Activated CD8-positive, alpha-beta memory T cell treated with anti-CD3 and anti-CD28 coated beads for 36 hours (primary cell): ENCODE measurements at regions not wholly inside any gene's neighbourhood (a gene's known extent, or its start where the extent isn't known, plus 50 kb on each side); places are given as distances from the start of the nearest gene placed in this dataset.

Experiments used
- CTCF ChIA-PET: fragments of 350-600 bp; sonication (Branson Sonifier 250); formaldehyde crosslinking; loops from one replicate; lab custom pipeline; 2021; ENCODE audit warnings: antibody characterized with exemption; lab: Charles Lee
- POLR2A ChIA-PET: fragments of 350-600 bp; sonication (Branson Sonifier 250); formaldehyde crosslinking; loops from one replicate; lab custom pipeline; 2021; ENCODE audit warnings: antibody characterized with exemption; lab: Charles Lee

DNA sequence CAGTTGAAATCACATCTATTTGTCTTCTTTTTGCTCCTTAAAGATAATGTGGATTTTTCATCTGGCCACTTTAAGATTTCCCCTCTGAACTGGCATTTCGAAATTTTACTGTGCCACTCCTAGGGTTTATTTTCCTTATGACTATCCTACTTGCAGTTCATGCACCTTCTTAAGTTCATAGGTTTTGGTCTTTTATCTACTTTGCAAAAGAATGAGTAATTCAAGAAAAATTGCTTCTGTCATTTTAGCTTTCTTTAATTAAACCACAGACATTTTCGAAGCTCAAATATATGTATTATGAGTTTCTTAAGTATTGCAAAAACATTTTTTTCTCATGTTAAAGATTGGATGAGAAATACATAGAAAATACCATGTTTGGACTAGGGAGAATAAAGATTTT, 1244.8 kb upstream of the TMPRSS15 start:
- POLR2A ChIA-PET = no interaction called here
- CTCF ChIA-PET = no interaction called here

- POLR2A ChIA-PET = no interaction called here
- CTCF ChIA-PET = no interaction called here
Observed at GRCh38 chr21:19683492-19683891, 1279.9 kb upstream of the TMPRSS15 start.

DNA sequence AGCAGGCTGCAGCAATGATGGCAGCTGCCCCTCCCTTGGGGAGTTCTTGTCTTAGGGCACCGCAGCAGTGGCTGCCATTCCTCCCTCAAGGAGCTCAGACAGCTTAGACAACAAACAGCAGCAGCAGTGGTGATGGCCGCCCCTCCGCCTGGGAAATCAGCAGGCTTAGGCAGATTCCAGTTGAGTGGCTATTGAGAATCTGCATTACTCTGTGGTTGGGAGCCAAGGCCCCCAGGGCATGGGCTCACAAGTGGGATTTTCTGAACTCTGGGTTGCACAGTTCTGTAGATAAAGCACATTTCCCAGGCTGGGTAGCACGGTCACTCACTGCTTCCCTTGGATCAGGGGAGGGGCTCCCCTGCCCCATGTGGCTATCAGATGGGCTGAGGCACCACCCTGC, 1280.7 kb upstream of the TMPRSS15 start:
- ChIA-PET CTCF (no interaction called here), POLR2A (no interaction called here)

- CTCF ChIA-PET = no interaction called here
- POLR2A ChIA-PET = no interaction called here
Observed at GRCh38 chr21:19692231-19692630, 1288.6 kb upstream of the TMPRSS15 start.

DNA sequence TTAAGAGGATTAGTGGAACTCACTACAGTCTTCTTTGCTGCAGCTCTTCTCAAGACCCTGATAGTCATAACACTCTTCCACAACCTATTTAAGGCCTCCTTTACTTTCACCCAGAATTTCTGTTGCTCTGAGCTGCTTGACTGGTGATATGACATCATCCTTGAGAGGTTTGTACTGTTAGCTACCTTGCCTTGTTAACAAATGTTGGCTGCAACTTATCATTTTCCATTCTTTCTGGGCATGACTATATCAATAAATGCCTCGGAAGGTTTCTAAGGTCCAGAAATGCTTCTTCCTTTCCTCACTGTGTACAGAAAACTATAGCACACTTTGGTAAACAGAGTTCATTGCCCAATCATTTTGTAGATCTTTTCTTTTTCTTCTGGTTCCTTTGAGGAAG, 1292.2 kb upstream of the TMPRSS15 start:
- ChIA-PET CTCF (no interaction called here), POLR2A (no interaction called here)

DNA sequence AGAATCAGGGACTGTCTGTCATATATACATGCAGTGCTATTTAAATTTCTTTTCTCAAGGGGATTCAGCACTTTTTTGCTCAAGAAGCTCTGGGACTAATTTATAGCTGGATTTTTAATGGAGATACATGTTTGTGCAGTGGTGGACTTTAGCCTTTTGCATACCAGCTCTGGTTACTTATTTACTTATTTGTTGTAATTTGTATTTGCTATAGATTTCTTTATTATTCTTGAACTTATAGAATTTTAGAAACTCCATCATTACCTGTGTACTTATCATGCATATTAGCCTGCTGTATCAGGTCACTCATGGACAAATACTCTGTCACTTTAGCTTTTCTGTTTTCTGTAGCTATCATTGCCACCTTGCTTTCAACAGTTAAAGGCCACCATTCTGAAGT, 1296.9 kb upstream of the TMPRSS15 start:
- ChIA-PET CTCF (no interaction called here), POLR2A (no interaction called here)

DNA sequence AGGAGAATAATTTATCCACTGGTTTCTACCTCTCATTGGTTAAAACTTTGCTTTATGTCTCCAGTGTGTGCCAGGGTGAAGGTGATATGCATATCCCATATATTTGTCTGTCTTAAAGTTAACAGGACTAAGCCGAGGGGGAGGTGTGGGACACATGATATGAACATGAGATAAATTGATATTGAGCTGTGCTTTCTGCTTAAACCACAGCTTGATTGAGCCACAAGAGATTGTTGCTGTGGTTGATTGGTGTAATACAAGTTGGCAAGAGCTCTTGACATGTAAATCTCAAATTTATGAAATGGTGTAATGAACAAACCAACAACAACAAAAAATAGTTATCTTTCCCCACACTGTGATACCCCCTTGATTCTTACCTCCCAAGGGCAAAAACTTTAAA, 1295.5 kb upstream of the NCAM2 start:
- ChIA-PET CTCF (interaction anchor here (0.7 kb wide), 1 partner anchor 12 kb away, joined by 3 read pairs; no protein-coding TSS in a partner anchor), POLR2A (no interaction called here)

- POLR2A ChIA-PET = no interaction called here
- CTCF ChIA-PET = no interaction called here
Observed at GRCh38 chr21:19704832-19705231, 1293.4 kb upstream of the NCAM2 start.

DNA sequence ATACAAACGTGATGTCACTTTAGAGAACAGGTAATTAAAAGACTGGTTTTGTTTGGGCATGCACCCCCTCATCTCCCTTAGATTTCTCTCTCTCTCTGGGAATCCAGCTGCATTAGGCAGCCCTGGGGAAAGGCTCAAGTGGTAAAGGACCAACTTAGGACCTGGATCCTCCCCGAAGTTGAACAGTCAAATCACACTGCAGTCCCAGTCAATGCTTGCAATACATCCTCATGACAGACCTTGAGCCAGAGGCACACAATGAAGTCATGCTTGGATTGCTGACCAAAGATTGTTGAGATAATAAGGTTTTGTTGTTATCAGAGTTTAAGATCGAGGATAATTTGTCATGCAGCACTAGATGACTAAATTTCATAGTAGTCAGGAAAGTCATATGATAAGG, 1285.8 kb upstream of the NCAM2 start:
- ChIA-PET CTCF (no interaction called here), POLR2A (no interaction called here)

- CTCF ChIA-PET = no interaction called here
- POLR2A ChIA-PET = no interaction called here
Observed at GRCh38 chr21:19713313-19713712, 1284.9 kb upstream of the NCAM2 start.

GRCh38 chr21:19724081-19724480, 1274.1 kb upstream of the NCAM2 start:
- POLR2A ChIA-PET = no interaction called here
- CTCF ChIA-PET = no interaction called here

DNA sequence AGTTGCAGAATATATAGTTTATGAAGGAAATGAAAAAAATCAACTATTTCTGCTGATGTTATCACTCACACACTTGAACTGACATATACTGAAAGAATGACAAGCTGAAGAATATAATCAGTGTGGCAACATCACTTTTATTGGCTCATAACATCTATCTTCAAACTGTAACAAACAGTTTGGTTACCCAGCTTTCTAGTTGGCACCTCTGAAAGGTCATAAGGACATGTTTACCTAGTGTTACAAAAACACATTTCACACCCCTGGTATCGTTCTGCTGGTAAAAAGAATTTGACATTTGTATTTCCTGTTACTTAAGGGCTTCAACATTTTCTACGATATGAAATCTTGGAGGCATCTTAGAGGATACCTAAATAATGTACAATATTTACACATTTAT, 1267.0 kb upstream of the NCAM2 start:
- ChIA-PET POLR2A (no interaction called here), CTCF (no interaction called here)

DNA sequence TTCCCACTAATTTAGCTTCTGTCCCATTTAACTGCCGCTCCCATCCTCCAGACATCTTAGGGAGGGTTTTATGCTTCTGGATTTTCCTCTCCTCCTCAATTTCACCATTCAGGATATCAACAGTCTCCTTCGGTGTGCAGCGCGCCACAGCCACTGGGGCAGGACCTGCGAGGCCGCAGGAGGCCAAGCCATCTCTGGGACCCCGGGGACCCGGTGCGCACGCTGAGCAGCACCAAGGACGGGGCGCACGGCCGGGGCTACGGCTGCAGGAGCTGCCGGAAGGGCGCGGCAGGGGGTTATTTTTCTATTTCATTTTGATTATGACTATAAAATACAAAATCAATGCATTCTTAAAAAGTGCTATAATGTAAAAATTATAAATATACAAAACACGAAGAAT, 1238.4 kb upstream of the NCAM2 start:
- CTCF ChIA-PET = no interaction called here
- POLR2A ChIA-PET = no interaction called here

DNA sequence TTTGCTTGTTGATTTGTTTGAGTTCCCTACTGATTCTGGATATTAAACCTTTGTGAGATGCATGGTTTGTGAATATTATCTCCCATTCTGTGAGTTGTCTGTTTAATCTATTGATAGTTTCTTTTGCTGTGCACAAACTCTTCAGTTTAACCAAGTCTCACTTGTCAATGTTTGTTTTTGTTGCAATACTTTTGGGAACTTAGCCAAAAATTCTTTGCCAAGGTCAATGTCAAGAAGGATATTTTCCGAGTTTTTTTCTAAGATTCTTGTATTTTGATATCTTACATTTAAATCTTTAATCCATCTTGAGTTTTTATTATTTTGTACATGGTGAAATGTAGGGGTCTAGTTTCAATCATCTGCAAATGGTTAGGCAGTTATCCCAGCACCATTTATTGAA, 1230.7 kb upstream of the NCAM2 start:
- ChIA-PET CTCF (no interaction called here), POLR2A (no interaction called here)

- ChIA-PET CTCF (no interaction called here), POLR2A (no interaction called here)
Observed at GRCh38 chr21:19771881-19772280, 1226.3 kb upstream of the NCAM2 start.

- POLR2A ChIA-PET = no interaction called here
- CTCF ChIA-PET = no interaction called here
Observed at GRCh38 chr21:19776076-19776475, 1222.1 kb upstream of the NCAM2 start.

- CTCF ChIA-PET = no interaction called here
- POLR2A ChIA-PET = no interaction called here
Observed at GRCh38 chr21:19781881-19782652, 1216.1 kb upstream of the NCAM2 start.

- POLR2A ChIA-PET = no interaction called here
- CTCF ChIA-PET = no interaction called here
Observed at GRCh38 chr21:19785941-19786340, 1212.3 kb upstream of the NCAM2 start.

- ChIA-PET POLR2A (no interaction called here), CTCF (no interaction called here)
Observed at GRCh38 chr21:19792004-19792403, 1206.2 kb upstream of the NCAM2 start.

GRCh38 chr21:19807201-19807600, 1191.0 kb upstream of the NCAM2 start:
- ChIA-PET POLR2A (no interaction called here), CTCF (interaction anchor here (0.7 kb wide), 1 partner anchor 338 kb away, joined by 3 read pairs; no protein-coding TSS in a partner anchor)

- ChIA-PET POLR2A (no interaction called here), CTCF (no interaction called here)
Observed at GRCh38 chr21:19810779-19811178, 1187.4 kb upstream of the NCAM2 start.

DNA sequence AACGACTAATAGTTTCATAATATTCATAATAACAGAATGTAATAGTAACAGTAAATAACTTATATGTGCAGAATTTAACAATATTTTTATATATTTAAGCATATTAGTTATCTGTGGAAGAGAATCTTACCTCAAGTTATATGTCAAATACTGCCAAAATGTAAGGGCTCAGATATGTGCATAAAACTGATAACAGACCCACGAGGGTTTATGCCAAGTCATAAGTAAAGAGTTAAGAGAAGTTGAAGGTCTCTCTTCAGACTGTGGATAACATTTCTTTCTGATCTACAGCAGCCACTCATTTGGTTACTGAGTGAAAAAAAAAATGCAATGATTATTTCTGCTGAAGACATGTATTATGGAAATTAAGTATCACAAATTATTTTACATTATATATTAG, 1167.8 kb upstream of the NCAM2 start:
- CTCF ChIA-PET = no interaction called here
- POLR2A ChIA-PET = no interaction called here
